HEK293 (cell line): ENCODE measurements at regions not wholly inside any gene's neighbourhood (a gene's known extent, or its start where the extent isn't known, plus 50 kb on each side); places are given as distances from the start of the nearest gene placed in this dataset.
"Not testable (repeated sequence)": the region's sequence is repeated elsewhere in the genome, so short reads cannot be mapped to it uniquely, and the experiment has no call there.

Experiments used
- EGR2 ChIP-seq: fragments of 450-650 bp; formaldehyde crosslinking; IDR thresholded peaks from 2 replicates; pipeline ENCODE4 v1.5.1; 2016; ENCODE audit warnings: low read depth, missing biosample characterization, missing genetic modification characterization
- GFI1B ChIP-seq: fragments of 450-650 bp; formaldehyde crosslinking; IDR thresholded peaks from 2 replicates; pipeline ENCODE4 v1.5.1; 2016; ENCODE audit warnings: missing biosample characterization, missing genetic modification characterization
- PBX3 ChIP-seq: sonication (generic); formaldehyde crosslinking; IDR thresholded peaks from 2 replicates; pipeline ENCODE4 v1.8.1; 2022; ENCODE audit warnings: mild to moderate bottlenecking, moderate library complexity, missing genetic modification reagents
- SP2 ChIP-seq: fragments of 450-650 bp; formaldehyde crosslinking; IDR thresholded peaks from 2 replicates; pipeline ENCODE4 v1.5.1; 2016; ENCODE audit warnings: missing biosample characterization, missing genetic modification characterization
- ZFP41 ChIP-seq: fragments of 450-650 bp; formaldehyde crosslinking; IDR thresholded peaks from 2 replicates; pipeline ENCODE4 v1.5.1; 2016; ENCODE audit warnings: missing biosample characterization, missing genetic modification characterization, borderline replicate concordance
- ZNF121 ChIP-seq: fragments of 450-650 bp; formaldehyde crosslinking; IDR thresholded peaks from 2 replicates; pipeline ENCODE4 v1.5.1; 2016; ENCODE audit warnings: missing biosample characterization, missing genetic modification characterization
- ZNF629 ChIP-seq: fragments of 450-650 bp; formaldehyde crosslinking; IDR thresholded peaks from 2 replicates; pipeline ENCODE4 v1.5.1; 2017; ENCODE audit warnings: missing biosample characterization, missing genetic modification characterization
- TF ChIP-seq, protein P1 (sequence below): fragments of 450-650 bp; formaldehyde crosslinking; IDR thresholded peaks from 2 replicates; pipeline ENCODE4 v1.5.1; 2016; ENCODE audit warnings: missing biosample characterization, missing genetic modification characterization, low read depth
- TF ChIP-seq, protein P2 (sequence below): fragments of 450-650 bp; formaldehyde crosslinking; IDR thresholded peaks from 2 replicates; pipeline ENCODE4 v1.5.1; 2016; ENCODE audit warnings: missing biosample characterization, missing genetic modification characterization
- TF ChIP-seq, protein P3 (sequence below): fragments of 450-650 bp; formaldehyde crosslinking; IDR thresholded peaks from 2 replicates; pipeline ENCODE4 v1.5.1; 2016; ENCODE audit warnings: missing biosample characterization, missing genetic modification characterization

- TF ChIP-seq, protein P1, sequence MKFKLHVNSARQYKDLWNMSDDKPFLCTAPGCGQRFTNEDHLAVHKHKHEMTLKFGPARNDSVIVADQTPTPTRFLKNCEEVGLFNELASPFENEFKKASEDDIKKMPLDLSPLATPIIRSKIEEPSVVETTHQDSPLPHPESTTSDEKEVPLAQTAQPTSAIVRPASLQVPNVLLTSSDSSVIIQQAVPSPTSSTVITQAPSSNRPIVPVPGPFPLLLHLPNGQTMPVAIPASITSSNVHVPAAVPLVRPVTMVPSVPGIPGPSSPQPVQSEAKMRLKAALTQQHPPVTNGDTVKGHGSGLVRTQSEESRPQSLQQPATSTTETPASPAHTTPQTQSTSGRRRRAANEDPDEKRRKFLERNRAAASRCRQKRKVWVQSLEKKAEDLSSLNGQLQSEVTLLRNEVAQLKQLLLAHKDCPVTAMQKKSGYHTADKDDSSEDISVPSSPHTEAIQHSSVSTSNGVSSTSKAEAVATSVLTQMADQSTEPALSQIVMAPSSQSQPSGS (tag by site-specific recombination), result not testable (repeated sequence)
- TF ChIP-seq, protein P2, sequence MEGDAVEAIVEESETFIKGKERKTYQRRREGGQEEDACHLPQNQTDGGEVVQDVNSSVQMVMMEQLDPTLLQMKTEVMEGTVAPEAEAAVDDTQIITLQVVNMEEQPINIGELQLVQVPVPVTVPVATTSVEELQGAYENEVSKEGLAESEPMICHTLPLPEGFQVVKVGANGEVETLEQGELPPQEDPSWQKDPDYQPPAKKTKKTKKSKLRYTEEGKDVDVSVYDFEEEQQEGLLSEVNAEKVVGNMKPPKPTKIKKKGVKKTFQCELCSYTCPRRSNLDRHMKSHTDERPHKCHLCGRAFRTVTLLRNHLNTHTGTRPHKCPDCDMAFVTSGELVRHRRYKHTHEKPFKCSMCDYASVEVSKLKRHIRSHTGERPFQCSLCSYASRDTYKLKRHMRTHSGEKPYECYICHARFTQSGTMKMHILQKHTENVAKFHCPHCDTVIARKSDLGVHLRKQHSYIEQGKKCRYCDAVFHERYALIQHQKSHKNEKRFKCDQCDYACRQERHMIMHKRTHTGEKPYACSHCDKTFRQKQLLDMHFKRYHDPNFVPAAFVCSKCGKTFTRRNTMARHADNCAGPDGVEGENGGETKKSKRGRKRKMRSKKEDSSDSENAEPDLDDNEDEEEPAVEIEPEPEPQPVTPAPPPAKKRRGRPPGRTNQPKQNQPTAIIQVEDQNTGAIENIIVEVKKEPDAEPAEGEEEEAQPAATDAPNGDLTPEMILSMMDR, result not testable (repeated sequence)
- TF ChIP-seq GFI1B (tag by site-specific recombination); ZNF121 (tag by site-specific recombination); EGR2 (tag by site-specific recombination); SP2 (tag by site-specific recombination); PBX3; ZNF629 (tag by site-specific recombination); ZFP41 (tag by site-specific recombination): not testable (repeated sequence)
- TF ChIP-seq, protein P3, sequence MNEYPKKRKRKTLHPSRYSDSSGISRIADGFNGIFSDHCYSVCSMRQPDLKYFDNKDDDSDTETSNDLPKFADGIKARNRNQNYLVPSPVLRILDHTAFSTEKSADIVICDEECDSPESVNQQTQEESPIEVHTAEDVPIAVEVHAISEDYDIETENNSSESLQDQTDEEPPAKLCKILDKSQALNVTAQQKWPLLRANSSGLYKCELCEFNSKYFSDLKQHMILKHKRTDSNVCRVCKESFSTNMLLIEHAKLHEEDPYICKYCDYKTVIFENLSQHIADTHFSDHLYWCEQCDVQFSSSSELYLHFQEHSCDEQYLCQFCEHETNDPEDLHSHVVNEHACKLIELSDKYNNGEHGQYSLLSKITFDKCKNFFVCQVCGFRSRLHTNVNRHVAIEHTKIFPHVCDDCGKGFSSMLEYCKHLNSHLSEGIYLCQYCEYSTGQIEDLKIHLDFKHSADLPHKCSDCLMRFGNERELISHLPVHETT (tag by site-specific recombination), result not testable (repeated sequence)
Observed at GRCh38 chr14:106344065-106344614, 817.8 kb downstream of the TMEM121 start.
